ENCODE measurements at regions not wholly inside any gene's neighbourhood (a gene's known extent, or its start where the extent isn't known, plus 50 kb on each side); places are given as distances from the start of the nearest gene placed in this dataset.

DNA sequence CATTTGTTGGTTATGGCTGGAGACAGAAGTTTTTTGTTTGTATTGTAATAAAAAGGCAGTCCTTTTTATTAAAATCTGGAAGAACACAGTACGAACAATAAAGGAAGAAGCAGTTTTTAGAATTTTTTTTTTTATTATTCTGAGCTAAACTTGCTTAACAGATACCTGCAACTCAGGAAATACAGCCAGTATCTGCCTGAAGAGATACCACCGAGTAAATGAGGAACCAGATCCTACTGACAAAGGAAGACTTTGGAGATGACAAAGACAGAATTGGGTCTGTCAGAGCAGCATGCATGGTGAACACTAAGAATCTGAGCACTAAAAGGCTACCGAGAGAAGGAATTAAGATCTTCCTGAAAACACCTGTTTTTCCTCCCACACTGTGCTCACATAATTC lies 1335.9 kb upstream of the SORCS1 start:
- DNase-seq (ENCODE audit: low spot score): no peak

DNA sequence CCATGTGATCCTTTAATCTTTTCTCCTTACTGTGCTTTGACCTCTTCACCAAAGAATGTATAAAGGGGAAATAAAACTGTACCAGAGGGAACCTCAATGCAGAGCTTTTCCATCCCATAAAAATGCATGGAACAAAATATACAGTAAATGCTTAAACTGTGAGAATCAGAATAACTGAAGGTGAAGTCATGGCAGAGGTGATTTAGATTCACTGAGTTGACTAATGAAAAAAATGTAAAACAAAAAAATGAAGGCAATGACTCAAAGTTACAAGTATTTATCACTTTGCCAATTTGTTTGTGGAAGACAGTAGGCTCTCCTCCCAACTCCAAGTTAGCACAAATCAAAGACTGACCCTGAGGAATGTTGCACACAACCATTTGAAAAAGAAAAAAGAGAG lies 1331.6 kb upstream of the SORCS1 start:
- no peak for DNase-seq (ENCODE audit: low spot score)

DNA sequence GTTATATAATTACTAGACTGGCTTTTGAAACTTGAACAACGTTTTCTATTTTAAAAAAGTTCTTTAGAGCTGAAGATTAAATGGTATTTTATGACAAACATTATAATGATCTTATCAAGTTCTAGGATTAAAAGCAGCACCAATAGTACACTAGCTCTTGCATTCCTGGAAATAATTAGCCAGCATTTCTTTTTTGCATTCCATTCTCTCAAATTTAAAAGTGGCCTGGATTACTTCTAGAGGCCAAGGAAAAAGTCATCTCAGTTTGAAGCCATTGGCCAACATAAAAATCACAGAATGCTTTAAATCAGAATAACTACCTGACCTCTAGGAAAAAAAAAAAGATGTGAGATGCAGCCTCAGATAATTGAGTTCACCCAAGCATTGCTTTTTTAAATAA lies 1326.4 kb upstream of the SORCS1 start:
- DNase-seq (ENCODE audit: low spot score): no peak

DNA sequence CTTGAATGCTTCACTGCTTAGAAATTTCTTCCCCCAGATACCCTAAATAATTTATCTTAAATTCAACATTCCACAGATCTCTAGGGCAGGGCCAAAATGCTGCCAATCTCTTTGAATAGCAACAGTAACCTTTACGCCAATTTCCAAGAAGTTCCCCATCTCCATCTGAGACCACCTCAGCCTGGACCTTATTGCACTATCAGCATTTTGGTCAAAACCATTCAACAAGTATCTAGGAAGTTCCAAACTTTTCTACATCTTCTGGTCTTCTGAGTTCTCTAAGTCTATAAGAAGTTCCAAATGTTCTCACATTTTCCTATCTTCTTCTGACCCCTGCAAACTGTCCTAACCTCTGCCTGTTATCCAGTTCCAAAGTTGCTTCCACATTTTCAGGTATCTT lies 1306.9 kb upstream of the SORCS1 start:
- no peak for DNase-seq (ENCODE audit: low spot score)

DNA sequence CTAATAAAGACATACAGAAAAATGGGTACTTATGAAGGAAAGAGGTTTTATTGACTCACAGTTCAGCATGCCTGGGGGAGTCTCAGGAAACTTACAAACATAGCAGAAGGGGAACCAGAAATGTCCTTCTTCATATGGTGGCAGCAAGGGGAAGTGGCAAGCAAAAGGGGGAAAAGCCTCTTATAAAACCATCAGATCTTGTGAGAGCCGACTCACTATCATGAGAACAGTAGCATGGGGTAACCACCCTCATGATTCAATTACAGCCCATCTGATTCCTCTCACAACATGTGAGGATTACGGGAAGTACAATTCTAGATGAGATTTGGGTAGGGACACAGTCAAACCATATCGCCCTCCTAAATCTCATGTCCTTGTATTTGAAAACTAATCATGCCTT lies 1305.4 kb upstream of the SORCS1 start:
- no peak for DNase-seq (ENCODE audit: low spot score)

DNA sequence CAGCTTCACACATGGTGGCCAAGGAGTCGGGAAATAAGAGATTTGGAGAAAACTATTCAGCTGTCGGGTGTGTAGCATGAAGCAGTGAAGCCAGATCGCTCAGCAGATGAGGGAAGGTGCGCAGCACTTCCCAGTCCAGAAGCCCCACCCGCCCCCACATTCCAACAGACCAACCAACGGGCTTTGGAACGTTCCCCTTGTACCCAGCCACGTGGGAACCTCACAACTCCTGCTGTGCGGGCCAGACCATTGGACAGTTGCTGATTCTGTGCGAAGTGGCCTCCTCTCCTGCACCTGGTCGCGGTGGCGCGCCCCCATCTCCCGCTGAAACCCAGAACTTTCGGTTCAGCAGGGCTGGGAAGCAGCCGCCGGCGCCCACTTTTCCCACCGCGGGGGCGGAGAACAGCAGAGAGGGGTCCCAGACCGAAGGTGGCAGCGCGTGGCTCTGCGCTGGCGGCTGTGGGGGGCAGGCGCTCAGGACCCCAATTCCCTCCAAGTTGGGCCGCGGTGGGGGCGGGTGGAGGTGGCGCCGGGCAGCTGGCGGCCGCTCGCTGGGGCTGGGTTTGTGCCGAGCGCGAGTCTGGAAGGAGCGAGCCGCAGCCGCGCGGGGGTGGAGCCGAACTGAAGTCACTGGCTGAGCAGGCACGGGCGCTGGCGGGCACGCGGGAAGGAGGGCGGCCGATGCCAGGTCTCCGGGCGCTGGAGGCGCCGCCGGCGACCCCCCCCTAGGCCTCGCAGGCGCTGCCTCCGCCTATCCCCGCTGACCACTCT lies 1301.5 kb upstream of the SORCS1 start:
- no peak for DNase-seq (ENCODE audit: low spot score)

DNA sequence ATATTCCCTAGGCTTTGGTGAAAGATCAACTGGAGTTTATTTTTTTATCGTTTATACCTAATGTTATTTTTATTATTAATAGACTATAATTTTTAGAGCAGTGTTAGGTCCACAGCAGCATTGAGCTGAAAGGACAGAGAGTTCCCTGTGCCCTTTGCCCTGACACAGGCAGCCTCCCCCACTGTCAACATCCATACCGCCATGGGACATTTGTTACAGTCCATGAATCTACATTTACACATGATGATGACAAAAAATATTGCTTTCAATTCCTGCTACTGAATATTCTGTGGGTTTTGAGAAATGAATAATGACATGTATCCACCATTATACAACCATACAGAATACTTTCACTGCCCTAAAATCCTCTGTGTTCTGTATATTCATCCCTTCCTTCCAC lies 1297.5 kb upstream of the SORCS1 start:
- DNase-seq (ENCODE audit: low spot score): no peak

DNA sequence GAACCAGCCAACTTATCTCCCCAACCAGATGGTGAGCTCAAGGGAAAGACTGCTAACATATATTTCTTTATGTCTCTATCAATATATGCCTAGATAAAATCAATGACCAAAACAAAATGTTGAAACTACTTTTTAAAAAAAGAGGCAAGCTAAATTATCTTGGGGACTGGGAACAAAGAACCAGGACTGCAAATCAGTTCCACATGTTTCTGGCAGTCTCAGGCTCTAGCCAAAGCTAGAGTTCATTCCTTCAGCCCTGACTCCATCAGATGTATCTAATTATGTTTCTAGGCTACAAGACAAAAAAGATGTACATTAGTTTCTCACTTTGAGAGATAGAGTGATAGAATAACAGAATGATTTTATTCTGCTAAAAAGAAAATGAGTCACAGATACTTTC lies 1290.3 kb upstream of the SORCS1 start:
- DNase-seq (ENCODE audit: low spot score): no peak

DNA sequence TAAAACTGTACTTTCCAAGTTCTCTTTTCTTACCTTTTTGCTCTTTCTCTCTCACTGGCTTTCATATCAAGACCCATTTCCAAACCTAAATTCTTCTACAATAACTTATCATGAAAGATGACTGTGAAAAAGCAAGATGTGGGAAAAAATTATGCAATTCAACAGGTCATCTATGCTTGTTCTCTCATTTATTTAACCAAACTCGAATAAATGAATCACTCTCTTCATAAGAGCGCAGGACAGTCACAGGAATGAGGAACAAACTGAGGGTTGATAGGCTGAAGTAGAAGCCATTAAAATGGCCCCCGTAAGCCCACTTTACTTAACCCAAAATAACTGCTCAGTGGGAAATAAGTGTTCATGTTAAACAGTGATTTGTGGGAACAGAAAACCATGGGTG lies 1289.7 kb upstream of the SORCS1 start:
- DNase-seq (ENCODE audit: low spot score): no peak

DNA sequence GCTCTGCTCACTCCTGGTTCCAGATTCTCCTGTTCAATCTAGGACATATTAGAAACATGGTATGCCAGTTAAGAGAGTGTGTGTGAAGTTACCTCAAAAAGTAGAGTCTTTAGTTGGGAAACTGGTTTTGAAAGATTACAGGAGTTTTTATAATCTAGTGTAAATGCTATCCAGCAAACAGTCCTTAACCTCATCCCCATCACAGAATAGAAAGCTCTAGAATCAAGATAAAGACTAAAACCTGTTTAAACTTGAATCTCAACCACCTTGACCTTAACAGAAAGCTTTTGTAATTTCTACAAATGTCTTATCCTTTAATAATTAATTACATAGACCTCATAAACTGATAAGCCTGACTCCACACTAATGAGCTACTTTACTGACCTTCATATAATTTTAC lies 1288.7 kb upstream of the SORCS1 start:
- DNase-seq (ENCODE audit: low spot score): no peak

DNA sequence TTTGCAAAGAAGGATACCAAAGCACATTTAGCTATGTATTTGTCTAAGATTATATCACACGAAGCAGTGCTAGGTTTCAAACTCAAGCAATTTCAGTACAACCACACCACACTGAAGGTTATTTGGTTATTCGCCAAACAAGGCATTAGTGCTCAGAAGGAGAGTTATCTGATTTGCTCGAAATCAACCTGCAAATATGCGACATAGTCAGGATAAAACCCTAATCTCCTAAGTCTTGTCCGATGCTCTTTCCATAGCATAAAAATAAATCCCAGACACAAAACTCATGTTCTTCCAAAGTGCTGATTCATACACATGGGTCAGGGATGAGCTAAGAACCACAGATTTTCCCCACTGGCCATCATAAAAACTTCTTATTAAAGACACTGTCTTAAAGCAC lies 1288.0 kb upstream of the SORCS1 start:
- DNase-seq (ENCODE audit: low spot score): no peak

DNA sequence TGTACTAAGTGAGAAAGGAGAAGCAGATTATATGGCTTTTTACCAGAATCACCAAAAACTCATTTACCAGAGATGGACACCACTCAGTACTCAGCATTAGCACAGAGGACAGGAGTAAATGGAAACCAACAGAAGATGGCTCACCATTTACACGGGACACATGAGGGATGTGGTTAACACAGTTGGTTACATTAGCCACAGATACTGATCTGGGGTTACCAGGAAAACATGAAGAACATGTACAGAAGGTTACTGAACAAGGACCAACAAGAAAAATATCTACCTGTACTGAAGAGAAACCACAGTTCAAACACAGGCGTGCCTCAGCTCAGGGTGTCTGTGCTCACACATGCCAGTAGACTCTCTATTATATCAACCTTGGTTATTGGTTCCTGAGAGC lies 1285.8 kb upstream of the SORCS1 start:
- no peak for DNase-seq (ENCODE audit: low spot score)

DNA sequence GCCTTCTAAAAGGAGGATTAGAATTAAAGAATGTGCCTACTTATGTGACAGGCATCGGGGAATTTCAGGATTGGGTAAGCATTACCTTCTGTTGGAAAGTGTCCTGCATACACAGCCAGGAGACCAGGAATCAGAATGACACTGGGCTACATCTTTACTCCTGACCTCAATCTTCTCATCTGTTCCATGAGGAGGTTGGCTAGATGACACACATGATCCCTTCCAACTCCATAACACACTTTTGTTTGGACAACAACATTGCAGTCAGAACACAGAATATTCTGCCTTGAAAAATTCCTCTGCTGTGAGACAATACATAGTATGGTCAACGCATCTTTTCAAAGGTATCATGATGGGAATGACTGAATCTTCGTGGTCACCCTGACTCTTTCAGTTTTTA lies 1281.2 kb upstream of the SORCS1 start:
- no peak for DNase-seq (ENCODE audit: low spot score)

DNA sequence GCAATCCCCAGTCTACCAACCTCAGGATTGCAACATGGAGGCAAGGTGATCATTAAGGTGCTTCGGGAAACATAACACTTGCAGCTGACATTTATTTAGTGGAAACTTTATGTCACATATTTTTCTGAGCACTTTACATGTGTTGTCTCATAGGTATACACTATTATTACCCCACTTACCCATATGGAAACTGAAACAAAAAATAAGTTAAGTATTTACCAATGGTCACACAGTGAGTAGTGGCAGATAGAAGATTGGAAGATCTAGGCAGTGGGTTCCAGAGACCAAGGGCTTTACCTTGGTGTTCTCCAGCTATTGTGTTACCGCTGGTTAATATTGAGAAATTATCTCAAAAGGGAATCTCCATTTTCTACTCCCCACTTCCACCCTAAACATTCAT lies 1279.1 kb upstream of the SORCS1 start:
- no peak for DNase-seq (ENCODE audit: low spot score)

DNA sequence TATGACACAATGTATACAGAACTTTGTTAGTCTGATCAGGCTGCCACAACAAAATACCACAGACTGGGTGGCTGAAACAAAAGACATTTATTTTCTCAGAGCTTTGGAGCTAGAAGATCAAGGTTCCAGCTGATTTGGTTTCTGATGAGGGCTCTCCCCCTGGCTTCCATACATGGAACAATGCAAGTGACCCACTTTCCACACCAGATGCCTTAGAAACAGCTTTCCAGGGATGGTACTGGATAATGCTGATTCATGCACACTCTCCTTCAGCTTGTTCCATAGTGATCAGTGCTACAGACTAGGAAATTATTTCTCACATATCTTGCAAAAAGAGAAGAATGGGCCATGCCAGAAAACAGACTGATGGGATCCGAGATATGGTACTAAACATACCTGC lies 1274.9 kb upstream of the SORCS1 start:
- no peak for DNase-seq (ENCODE audit: low spot score)

DNA sequence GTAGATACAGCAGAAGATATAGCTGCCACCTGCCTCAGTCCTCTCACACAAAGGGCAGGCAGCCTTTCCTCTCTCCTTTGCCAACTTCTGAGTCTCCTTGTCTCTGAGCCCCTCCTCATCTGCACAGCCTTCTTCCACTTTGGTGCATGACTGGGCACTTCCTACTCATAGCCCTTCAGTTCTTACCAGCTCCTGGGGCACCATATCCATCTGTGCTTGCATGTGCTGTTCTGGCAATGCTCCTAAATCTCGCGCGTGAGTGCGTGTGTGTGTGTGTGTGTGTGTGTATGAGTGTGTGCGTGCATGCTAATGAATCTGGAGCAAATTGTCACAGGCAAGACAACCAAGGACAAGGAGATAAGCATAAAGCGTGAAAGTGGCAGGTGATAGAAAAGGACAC lies 1271.6 kb upstream of the SORCS1 start:
- no peak for DNase-seq (ENCODE audit: low spot score)

DNA sequence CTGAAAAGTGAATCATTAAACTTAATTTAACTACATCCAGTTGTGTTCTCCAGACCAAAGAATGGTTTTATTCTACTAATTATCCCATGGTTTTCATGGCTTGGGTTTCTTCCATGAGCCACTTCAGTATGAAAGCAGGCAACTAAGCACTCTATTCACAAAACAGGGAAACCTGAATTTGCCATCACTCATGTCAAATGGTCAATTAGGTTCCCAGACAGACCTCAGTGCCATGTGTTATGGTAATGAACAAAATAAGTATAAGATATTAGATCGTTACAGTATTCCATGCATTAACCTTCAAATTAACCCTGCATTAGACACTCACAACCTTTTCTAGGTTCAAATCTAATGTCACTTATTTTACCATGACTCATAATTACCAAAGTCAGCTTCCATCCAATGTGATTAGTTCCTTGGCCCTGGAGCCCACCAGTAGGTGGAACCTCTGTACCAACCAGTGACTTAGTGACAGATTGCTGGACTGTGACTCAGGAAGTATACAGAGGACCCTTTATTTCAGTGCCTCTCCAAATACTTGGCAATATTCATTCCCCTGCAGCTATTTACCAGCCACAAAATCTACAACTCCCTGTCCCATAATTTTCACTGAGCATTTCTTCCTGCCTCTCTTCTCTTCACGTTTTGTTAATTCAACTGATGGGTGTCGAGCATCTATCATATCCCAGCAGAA lies 1270.2 kb upstream of the SORCS1 start:
- DNase-seq (ENCODE audit: low spot score): no peak

DNA sequence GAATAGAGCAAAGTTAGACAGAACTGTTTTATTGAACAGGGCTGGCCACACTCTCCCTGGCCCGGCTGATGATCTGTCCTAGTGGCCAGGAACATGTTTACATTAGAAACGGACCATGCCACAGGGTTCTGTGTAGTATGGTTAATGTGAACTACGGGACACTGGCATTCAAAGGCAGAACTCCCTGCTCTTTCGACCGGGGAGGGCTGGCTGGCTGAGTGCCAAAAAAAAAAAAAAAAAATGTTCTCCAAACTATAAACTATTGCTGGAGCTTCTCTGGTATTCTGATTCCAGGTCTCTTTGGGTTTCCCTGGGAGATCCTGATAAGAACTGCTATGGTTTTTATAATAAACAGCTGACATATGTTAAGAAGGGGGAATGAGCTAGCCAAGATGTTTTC lies 1262.6 kb upstream of the SORCS1 start:
- no peak for DNase-seq (ENCODE audit: low spot score)

DNA sequence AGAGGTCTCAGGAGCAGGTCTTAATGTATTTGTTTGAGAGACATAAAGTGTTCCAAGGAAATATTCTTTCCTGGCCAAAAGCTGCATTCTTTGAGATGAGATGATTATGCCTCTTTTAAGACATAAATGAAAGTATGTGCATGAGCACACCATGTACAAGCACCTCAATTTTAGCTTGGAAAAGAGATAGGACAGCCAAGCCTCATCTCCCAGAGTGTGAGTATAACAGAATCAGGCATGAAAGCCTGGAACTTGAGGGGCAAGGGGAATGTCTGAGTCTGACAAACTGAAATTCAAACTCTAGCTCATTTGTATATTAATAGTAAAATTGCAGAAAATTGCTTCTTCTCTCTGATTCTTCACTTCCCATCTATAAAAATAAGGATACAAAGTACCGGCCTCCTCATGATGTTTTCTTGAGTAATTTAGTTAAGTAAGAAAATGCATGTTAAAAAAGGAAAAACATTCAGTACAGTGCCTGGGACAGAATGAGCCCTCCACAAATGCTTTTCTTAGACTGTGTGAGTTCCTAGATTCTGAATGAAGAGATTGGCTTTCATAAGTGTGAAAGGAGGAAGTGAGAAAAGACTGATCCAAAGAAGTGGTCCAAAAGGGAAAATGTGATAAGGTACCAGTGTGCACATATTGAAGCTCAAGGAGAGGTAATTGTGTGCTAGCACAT lies 1260.9 kb upstream of the SORCS1 start:
- no peak for DNase-seq (ENCODE audit: low spot score)

DNA sequence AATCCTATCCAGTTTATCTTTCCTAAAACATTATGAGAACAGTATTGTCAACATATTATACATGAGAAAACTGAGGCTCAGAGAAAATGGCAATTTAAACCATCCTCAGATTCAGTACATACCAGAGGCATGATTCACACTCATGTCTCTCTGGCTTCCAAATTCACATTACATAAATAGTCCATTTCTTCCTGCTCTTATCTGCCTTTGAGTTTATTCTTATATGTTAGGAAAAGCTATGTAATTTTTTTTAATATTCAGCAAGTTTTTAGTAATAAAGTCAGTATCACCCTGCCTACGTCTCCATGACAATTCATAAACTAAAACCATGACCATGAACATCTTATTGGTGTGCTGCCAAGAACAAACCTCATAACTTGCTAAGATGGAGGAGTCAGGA lies 1260.2 kb upstream of the SORCS1 start:
- DNase-seq (ENCODE audit: low spot score): no peak

DNA sequence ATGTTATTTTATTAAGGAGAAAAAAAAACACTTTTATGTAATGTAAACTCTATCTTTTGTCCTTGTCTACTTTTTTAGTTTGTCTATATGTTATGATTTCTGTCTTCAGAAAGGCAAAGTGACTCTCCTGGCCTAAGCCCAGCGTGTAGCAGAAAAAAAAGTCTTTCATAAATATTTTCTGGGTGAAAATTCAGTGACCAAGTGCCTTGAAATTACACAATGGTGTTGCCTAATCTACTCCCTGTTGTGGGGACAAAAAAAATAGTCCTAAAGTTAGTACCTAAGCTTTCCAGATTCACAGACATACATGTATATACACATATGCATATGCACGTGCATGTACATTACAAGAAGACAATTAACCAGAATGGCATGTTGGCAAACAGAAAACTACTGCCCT lies 1257.8 kb upstream of the SORCS1 start:
- no peak for DNase-seq (ENCODE audit: low spot score)

DNA sequence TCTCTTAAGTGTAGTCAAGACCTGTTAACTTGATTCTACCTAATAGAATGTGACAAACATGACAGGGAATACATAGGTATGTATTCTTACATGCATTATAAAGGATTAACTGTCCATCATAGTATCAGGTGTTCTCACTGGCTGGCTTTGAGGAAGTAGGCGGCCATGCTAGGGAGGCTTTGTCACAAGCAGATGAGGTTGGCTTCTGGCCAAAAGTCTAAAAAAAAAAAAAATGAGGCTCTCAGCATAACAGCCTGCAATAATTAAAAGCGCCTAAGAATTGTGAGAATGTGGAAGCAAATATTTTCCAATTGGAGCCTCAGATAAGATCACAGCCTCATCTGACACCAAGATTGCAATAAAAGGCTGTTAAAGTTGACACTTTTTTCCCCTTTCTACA lies 1256.8 kb upstream of the SORCS1 start:
- DNase-seq (ENCODE audit: low spot score): no peak

DNA sequence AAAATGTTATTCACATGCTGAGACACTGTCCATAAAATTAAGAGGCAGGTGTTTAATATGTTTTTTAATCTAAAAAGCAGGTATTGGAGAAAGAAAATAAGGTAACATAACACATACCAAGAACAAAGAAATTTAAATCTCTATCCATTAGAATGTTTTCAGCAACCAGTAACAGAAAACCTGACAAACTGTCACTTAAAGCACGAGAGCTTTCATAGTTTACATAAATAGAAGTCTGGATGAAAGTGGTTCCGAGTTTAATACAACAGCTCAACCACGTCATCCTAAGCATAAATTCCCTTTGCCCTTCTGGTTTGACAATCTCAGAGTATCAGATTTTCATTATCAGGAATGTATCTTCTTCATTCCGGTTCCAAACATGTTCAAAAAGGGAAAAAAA lies 1249.4 kb upstream of the SORCS1 start:
- DNase-seq (ENCODE audit: low spot score): no peak
